A549 (cell line): ENCODE measurements at regions not wholly inside any gene's neighbourhood (a gene's known extent, or its start where the extent isn't known, plus 50 kb on each side); places are given as distances from the start of the nearest gene placed in this dataset.

Experiments
- ATAC-seq, 2 experiments: fragments of 200-7000 bp in 1 of 2; fragments of >200 bp in 1 of 2; cut with Nextera tagmentation in 1 of 2; cut with Tn5 transposase in 1 of 2; 3 replicates each; pipeline versions ENCODE4 v1.8.0 to v1.9.1; 2018 to 2020; ENCODE audit warnings: mild to moderate bottlenecking in 1 of 2, moderate library complexity in 1 of 2
- CTCF ChIA-PET: fragments of 300-600 bp; sonication (Branson Sonifier 250); formaldehyde crosslinking; extraction: SDS; loops from one replicate; lab custom pipeline; 2021; ENCODE audit warnings: antibody characterized with exemption, inconsistent platforms; lab: Yijun Ruan, JAX
- POLR2A ChIA-PET: fragments of 350-600 bp; formaldehyde crosslinking; extraction: SDS; loops from one replicate; lab custom pipeline; 2021; ENCODE audit warnings: antibody characterized with exemption, inconsistent platforms; lab: Yijun Ruan, JAX
- DNase-seq, 2 experiments: peaks; one replicate each; pipeline versions ENCODE4 v3.0.0 to v3.0.0-alpha.2; 2011 to 2016; ENCODE audit warnings: low read depth in 1 of 2, low spot score in 1 of 2
- FAIRE-seq: peaks from 2 replicates; lab custom pipeline; 2011; peaks lifted over from hg19 to GRCh38; lab: Jason Lieb, UNC
- H3K27ac ChIP-seq, 2 experiments: fragments of >200 bp; sonication (Bioruptor Twin); formaldehyde crosslinking; 3 replicates each; pipeline ENCODE4 v1.5.1; 2016 to 2017
- H3K4me1 ChIP-seq: fragments of >200 bp; sonication (Bioruptor Twin); formaldehyde crosslinking; 3 replicates; pipeline ENCODE4 v1.6.1; 2016
- H3K4me2 ChIP-seq: fragments of >200 bp; sonication (Bioruptor Twin); formaldehyde crosslinking; 3 replicates; pipeline ENCODE4 v1.6.1; 2016
- H3K4me3 ChIP-seq: fragments of >200 bp; sonication (Bioruptor Twin); formaldehyde crosslinking; 3 replicates; pipeline ENCODE4 v1.5.1; 2016
- H3K9me3 ChIP-seq: fragments of >200 bp; sonication (Bioruptor Twin); formaldehyde crosslinking; 3 replicates; pipeline ENCODE4 v1.6.1; 2016
- BHLHE40 ChIP-seq: IDR thresholded peaks from 2 replicates; pipeline ENCODE4 v1.6.1; 2012; ENCODE audit warnings: low read depth, low read length, inconsistent platforms
- CBX2 ChIP-seq: fragments of 200-600 bp; sonication (generic); IDR thresholded peaks from 2 replicates; pipeline ENCODE4 v1.6.1; 2016; ENCODE audit warnings: low read depth, mild to moderate bottlenecking, borderline replicate concordance
- CBX8 ChIP-seq: fragments of 200-600 bp; sonication (generic); IDR thresholded peaks from 2 replicates; pipeline ENCODE4 v1.6.1; 2016
- CHD4 ChIP-seq: fragments of 200-600 bp; sonication (generic); IDR thresholded peaks from 2 replicates; pipeline ENCODE4 v1.6.1; 2016; ENCODE audit warnings: antibody characterized with exemption, mild to moderate bottlenecking, borderline replicate concordance
- EHMT2 ChIP-seq: fragments of 200-600 bp; sonication (generic); IDR thresholded peaks from 2 replicates; pipeline ENCODE4 v1.6.1; 2016; ENCODE audit warnings: antibody characterized with exemption, low read depth, mild to moderate bottlenecking, moderate library complexity
- ESRRA ChIP-seq: fragments of 150-350 bp; IDR thresholded peaks from 2 replicates; pipeline ENCODE4 v1.6.1; 2014; ENCODE audit warnings: mild to moderate bottlenecking, low read length, borderline replicate concordance
- FOSB ChIP-seq: fragments of 250-450 bp; sonication (Bioruptor Pico); IDR thresholded peaks from 2 replicates; pipeline ENCODE4 v1.5.0; 2020; ENCODE audit warnings: mild to moderate bottlenecking, moderate library complexity
- FOXS1 ChIP-seq: fragments of 250-450 bp; sonication (Bioruptor Pico); IDR thresholded peaks from 2 replicates; pipeline ENCODE4 v1.5.0; 2020; ENCODE audit warnings: mild to moderate bottlenecking, moderate library complexity
- GATA3 ChIP-seq: IDR thresholded peaks from 2 replicates; pipeline ENCODE4 v1.6.1; 2012; ENCODE audit warnings: borderline replicate concordance
- JUN ChIP-seq, 2 experiments: fragments of >200 bp; sonication (Bioruptor Twin); formaldehyde crosslinking; IDR thresholded peaks; 2 replicates in 1 of 2; 3 replicates in 1 of 2; pipeline ENCODE4 v1.6.1; 2016 to 2017
- JUNB ChIP-seq: fragments of >200 bp; sonication (Bioruptor Twin); formaldehyde crosslinking; IDR thresholded peaks from 2 replicates; pipeline ENCODE4 v1.6.1; 2016
- KDM5A ChIP-seq: fragments of 200-600 bp; sonication (generic); IDR thresholded peaks from 2 replicates; pipeline ENCODE4 v1.6.1; 2016; ENCODE audit warnings: antibody characterized with exemption, mild to moderate bottlenecking
- MAZ ChIP-seq: fragments of 150-350 bp; IDR thresholded peaks from 2 replicates; pipeline ENCODE4 v1.6.1; 2014; ENCODE audit warnings: antibody characterized with exemption, low read depth, low read length, borderline replicate concordance
- NR3C1 ChIP-seq: fragments of >200 bp; sonication (Bioruptor Twin); formaldehyde crosslinking; IDR thresholded peaks from 3 replicates; pipeline ENCODE4 v1.6.1; 2017
- PHF8 ChIP-seq: fragments of 200-600 bp; sonication (generic); IDR thresholded peaks from 2 replicates; pipeline ENCODE4 v1.6.1; 2016; ENCODE audit warnings: low read depth, mild to moderate bottlenecking, antibody characterized with exemption, moderate library complexity, borderline replicate concordance
- POLR2A ChIP-seq: IDR thresholded peaks from 2 replicates; pipeline ENCODE4 v1.6.1; 2012; ENCODE audit warnings: mild to moderate bottlenecking, low read length
- RAD21 ChIP-seq, 2 experiments: fragments of >200 bp in 1 of 2; sonication (Bioruptor Twin) in 1 of 2; formaldehyde crosslinking in 1 of 2; IDR thresholded peaks in 1 of 2; conservative IDR thresholded peaks in 1 of 2; 2 replicates in 1 of 2; 3 replicates in 1 of 2; pipeline ENCODE4 v1.6.1; 2012 to 2018; ENCODE audit warnings: inconsistent platforms in 1 of 2
- RARB ChIP-seq: fragments of 250-450 bp; sonication (Bioruptor Pico); IDR thresholded peaks from 2 replicates; pipeline ENCODE4 v1.8.0; 2021; ENCODE audit warnings: mild to moderate bottlenecking, moderate library complexity
- TFCP2L1 ChIP-seq: fragments of 250-450 bp; sonication (Bioruptor Pico); IDR thresholded peaks from 2 replicates; pipeline ENCODE4 v1.5.0; 2021; ENCODE audit warnings: mild to moderate bottlenecking
- TP53 ChIP-seq: fragments of 250-450 bp; sonication (Bioruptor Pico); IDR thresholded peaks from 2 replicates; pipeline ENCODE4 v1.5.0; 2021; ENCODE audit warnings: mild to moderate bottlenecking, moderate library complexity
- ZSCAN20 ChIP-seq: fragments of 250-450 bp; sonication (Bioruptor Pico); IDR thresholded peaks from 2 replicates; pipeline ENCODE4 v1.8.0; 2022; ENCODE audit warnings: mild to moderate bottlenecking, moderate library complexity
- WGBS: methylation state at CpG from one replicate; pipeline ENCODE4 v1.1.6; 2017; ENCODE audit errors: missing lambda C conversion rate; 5-methylcytosine and 5-hydroxymethylcytosine counted together
- TF ChIP-seq, protein P1 (sequence below): fragments of 200-600 bp; sonication (generic); IDR thresholded peaks from 2 replicates; pipeline ENCODE4 v1.6.1; 2016; ENCODE audit warnings: antibody characterized with exemption, mild to moderate bottlenecking, moderate library complexity
- TF ChIP-seq, protein P2 (sequence below): fragments of >200 bp; sonication (Bioruptor Twin); formaldehyde crosslinking; IDR thresholded peaks from 2 replicates; pipeline ENCODE4 v1.6.1; 2016
- TF ChIP-seq, protein P3 (sequence below): IDR thresholded peaks from 2 replicates; pipeline ENCODE4 v1.6.1; 2012; ENCODE audit warnings: low read depth, borderline replicate concordance
- TF ChIP-seq, protein P4 (sequence below): fragments of 150-350 bp; IDR thresholded peaks from 2 replicates; pipeline ENCODE4 v1.6.1; 2014; ENCODE audit warnings: low read depth, mild to moderate bottlenecking, low read length
- TF ChIP-seq, protein P5 (sequence below): fragments of 250-450 bp; sonication (Bioruptor Pico); IDR thresholded peaks from 2 replicates; pipeline ENCODE4 v1.5.0; 2021; ENCODE audit warnings: mild to moderate bottlenecking, moderate library complexity, borderline replicate concordance

- ChIA-PET CTCF (interaction anchor here (0.6 kb wide), 1 partner anchor 47 kb away, joined by 3 read pairs; no protein-coding TSS in a partner anchor), POLR2A (no interaction called here)
- WGBS = 0% methylated on average over 2 of the region's 2 CpGs
- no peaks in the 10 kb centered on the region for H3K4me1 ChIP-seq
- ATAC-seq = no peak
- TF ChIP-seq EHMT2 = no peak
- no peak for TF ChIP-seq POLR2A
- no peak for TF ChIP-seq CBX8
- TF ChIP-seq CBX2 = no peak
- TF ChIP-seq TP53 = no peak
- no peak for TF ChIP-seq FOXS1
- no peak for TF ChIP-seq JUNB
- TF ChIP-seq, protein P1, sequence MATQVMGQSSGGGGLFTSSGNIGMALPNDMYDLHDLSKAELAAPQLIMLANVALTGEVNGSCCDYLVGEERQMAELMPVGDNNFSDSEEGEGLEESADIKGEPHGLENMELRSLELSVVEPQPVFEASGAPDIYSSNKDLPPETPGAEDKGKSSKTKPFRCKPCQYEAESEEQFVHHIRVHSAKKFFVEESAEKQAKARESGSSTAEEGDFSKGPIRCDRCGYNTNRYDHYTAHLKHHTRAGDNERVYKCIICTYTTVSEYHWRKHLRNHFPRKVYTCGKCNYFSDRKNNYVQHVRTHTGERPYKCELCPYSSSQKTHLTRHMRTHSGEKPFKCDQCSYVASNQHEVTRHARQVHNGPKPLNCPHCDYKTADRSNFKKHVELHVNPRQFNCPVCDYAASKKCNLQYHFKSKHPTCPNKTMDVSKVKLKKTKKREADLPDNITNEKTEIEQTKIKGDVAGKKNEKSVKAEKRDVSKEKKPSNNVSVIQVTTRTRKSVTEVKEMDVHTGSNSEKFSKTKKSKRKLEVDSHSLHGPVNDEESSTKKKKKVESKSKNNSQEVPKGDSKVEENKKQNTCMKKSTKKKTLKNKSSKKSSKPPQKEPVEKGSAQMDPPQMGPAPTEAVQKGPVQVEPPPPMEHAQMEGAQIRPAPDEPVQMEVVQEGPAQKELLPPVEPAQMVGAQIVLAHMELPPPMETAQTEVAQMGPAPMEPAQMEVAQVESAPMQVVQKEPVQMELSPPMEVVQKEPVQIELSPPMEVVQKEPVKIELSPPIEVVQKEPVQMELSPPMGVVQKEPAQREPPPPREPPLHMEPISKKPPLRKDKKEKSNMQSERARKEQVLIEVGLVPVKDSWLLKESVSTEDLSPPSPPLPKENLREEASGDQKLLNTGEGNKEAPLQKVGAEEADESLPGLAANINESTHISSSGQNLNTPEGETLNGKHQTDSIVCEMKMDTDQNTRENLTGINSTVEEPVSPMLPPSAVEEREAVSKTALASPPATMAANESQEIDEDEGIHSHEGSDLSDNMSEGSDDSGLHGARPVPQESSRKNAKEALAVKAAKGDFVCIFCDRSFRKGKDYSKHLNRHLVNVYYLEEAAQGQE = no peak
- TF ChIP-seq, protein P2, sequence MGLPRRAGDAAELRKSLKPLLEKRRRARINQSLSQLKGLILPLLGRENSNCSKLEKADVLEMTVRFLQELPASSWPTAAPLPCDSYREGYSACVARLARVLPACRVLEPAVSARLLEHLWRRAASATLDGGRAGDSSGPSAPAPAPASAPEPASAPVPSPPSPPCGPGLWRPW = no peak
- TF ChIP-seq RARB (CRISPR knock-in tag) = no peak
- no peak for TF ChIP-seq ESRRA
- no peak for TF ChIP-seq CHD4
- no peak for TF ChIP-seq MAZ
- TF ChIP-seq, protein P3, sequence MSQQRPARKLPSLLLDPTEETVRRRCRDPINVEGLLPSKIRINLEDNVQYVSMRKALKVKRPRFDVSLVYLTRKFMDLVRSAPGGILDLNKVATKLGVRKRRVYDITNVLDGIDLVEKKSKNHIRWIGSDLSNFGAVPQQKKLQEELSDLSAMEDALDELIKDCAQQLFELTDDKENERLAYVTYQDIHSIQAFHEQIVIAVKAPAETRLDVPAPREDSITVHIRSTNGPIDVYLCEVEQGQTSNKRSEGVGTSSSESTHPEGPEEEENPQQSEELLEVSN = no peak
- TF ChIP-seq, protein P4, sequence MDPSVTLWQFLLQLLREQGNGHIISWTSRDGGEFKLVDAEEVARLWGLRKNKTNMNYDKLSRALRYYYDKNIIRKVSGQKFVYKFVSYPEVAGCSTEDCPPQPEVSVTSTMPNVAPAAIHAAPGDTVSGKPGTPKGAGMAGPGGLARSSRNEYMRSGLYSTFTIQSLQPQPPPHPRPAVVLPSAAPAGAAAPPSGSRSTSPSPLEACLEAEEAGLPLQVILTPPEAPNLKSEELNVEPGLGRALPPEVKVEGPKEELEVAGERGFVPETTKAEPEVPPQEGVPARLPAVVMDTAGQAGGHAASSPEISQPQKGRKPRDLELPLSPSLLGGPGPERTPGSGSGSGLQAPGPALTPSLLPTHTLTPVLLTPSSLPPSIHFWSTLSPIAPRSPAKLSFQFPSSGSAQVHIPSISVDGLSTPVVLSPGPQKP = no peak
- TF ChIP-seq FOSB (CRISPR knock-in tag) = no peak
- no peak for TF ChIP-seq BHLHE40
- no peak for FAIRE-seq
- no peak for DNase-seq
- H3K27ac ChIP-seq = no peak overlapping the region
- no peaks in the 10 kb centered on the region for H3K9me3 ChIP-seq
- H3K4me3 ChIP-seq = no peak overlapping the region
- no peak overlapping the region for H3K4me2 ChIP-seq
Measured at GRCh38 chr16:48836067-48836466, 226.1 kb upstream of the N4BP1 start.

DNA sequence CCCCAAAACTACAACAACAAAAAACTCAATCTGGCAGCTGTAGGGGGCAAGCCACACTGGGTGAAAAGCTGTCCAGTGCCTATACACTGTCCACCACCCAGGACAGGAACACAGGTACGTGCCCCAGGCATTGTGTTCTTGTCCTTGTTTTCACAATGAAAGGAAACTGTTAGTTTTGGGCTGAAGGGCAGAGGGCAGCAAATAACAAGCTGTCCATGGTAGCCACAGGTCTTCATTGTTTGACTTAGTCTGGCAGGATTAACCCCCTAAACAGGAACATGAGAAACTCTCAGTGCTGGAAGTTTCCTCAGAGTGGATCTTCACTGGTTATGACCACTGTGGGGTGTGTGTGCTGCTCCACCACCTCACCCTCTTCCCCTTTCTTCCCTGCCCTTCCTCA lies 224.6 kb upstream of the N4BP1 start:
- 0% methylated on average over 1 of the region's 1 CpG for WGBS

GRCh38 chr16:48833461-48833860 lies 223.5 kb upstream of the N4BP1 start:
- WGBS = 0% methylated on average over 2 of the region's 2 CpGs
- no peak for DNase-seq
- no peak for ATAC-seq
- Histone ChIP-seq H3K9me3 (no peaks in the 10 kb centered on the region), H3K4me1 (no peaks in the 10 kb centered on the region), H3K4me2 (no peak overlapping the region), H3K4me3 (no peak overlapping the region), H3K27ac (no peak overlapping the region)
- POLR2A ChIA-PET = no interaction called here
- FAIRE-seq = no peak
- CTCF ChIA-PET = interaction anchor here (1.3 kb wide), 1 partner anchor 10 kb away, joined by 4 read pairs; no protein-coding TSS in a partner anchor
- TF ChIP-seq EHMT2 (no peak), CBX2 (no peak), PHF8 (no peak), GATA3 (no peak), ZSCAN20 (CRISPR knock-in tag) (no peak), JUN (IDR thresholded peaks at IDR 0.05) (no peak), RARB (CRISPR knock-in tag) (no peak), TFCP2L1 (no peak), KDM5A (no peak)
- TF ChIP-seq, protein P1 = no peak
- TF ChIP-seq, protein P5, sequence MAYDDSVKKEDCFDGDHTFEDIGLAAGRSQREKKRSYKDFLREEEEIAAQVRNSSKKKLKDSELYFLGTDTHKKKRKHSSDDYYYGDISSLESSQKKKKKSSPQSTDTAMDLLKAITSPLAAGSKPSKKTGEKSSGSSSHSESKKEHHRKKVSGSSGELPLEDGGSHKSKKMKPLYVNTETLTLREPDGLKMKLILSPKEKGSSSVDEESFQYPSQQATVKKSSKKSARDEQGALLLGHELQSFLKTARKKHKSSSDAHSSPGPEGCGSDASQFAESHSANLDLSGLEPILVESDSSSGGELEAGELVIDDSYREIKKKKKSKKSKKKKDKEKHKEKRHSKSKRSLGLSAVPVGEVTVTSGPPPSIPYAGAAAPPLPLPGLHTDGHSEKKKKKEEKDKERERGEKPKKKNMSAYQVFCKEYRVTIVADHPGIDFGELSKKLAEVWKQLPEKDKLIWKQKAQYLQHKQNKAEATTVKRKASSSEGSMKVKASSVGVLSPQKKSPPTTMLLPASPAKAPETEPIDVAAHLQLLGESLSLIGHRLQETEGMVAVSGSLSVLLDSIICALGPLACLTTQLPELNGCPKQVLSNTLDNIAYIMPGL (CRISPR knock-in tag) = no peak

More for the DNA sequence above, 224.6 kb upstream of the N4BP1 start:
- TF ChIP-seq RAD21 (conservative IDR thresholded peaks at IDR 0.05 in 1 of 2, IDR thresholded peaks at IDR 0.05 in 1 of 2) (0 out of 5 replicates have a peak, but pooled peaks of 1 of the 2 experiments have one; percentile 9), NR3C1 (no peak)
- no peak for DNase-seq
- Histone ChIP-seq H3K4me2 (no peak overlapping the region), H3K27ac (no peak overlapping the region), H3K4me3 (no peak overlapping the region), H3K9me3 (no peaks in the 10 kb centered on the region), H3K4me1 (no peaks in the 10 kb centered on the region)
- no peak for ATAC-seq
- POLR2A ChIA-PET = no interaction called here
- CTCF ChIA-PET = no interaction called here
- no peak for FAIRE-seq
